Vagina (tissue), 2 donors: ENCODE measurements at regions not wholly inside any gene's neighbourhood (a gene's known extent, or its start where the extent isn't known, plus 50 kb on each side); places are given as distances from the start of the nearest gene placed in this dataset.

ENCODE experiments used
- DNase-seq, 2 donors: peaks; one replicate each; pipeline ENCODE4 v3.0.0-alpha.2; 2017; ENCODE audit errors: extremely low spot score in 2 of 2
- H3K27ac ChIP-seq: fragments of 200-600 bp; sonication (generic); one replicate; pipeline ENCODE4 v1.5.1; 2019
- H3K27me3 ChIP-seq: fragments of 200-600 bp; sonication (generic); one replicate; pipeline ENCODE4 v1.5.1; 2019
- H3K36me3 ChIP-seq, 2 donors: fragments of 200-600 bp; sonication (generic); one replicate each; pipeline ENCODE4 v1.5.1; 2017 to 2019
- H3K4me1 ChIP-seq: fragments of 200-600 bp; sonication (generic); one replicate; pipeline ENCODE4 v1.5.1; 2019
- H3K4me3 ChIP-seq, 2 donors: fragments of 200-600 bp; sonication (generic); 1 replicate in 1 of 2; 2 replicates in 1 of 2; pipeline ENCODE4 v1.5.1; 2016 to 2019
- H3K9me3 ChIP-seq: fragments of 200-600 bp; sonication (generic); one replicate; pipeline ENCODE4 v1.5.1; 2019
- CTCF ChIP-seq, 3 experiments: fragments of 450-650 bp in 2 of 3; fragments of 200-600 bp in 1 of 3; sonication (generic) in 1 of 3; IDR thresholded peaks; one replicate each; pipeline ENCODE4 v1.5.1; 2017 to 2019; ENCODE audit warnings: antibody characterized with exemption in 3 of 3, mild to moderate bottlenecking in 2 of 3, moderate library complexity in 2 of 3
- POLR2A ChIP-seq, 2 donors: fragments of 450-650 bp; IDR thresholded peaks; one replicate each; pipeline ENCODE4 v1.6.1; 2017; ENCODE audit warnings: antibody characterized with exemption in 2 of 2, mild to moderate bottlenecking in 2 of 2, moderate library complexity in 2 of 2
- POLR2AphosphoS5 ChIP-seq, 2 donors: sonication (generic); formaldehyde crosslinking; IDR thresholded peaks; one replicate each; pipeline ENCODE4 v1.9.0; 2017; ENCODE audit warnings: antibody characterized with exemption in 2 of 2, mild to moderate bottlenecking in 2 of 2, low read depth in 1 of 2; ENCODE audit not compliant: insufficient read depth in 1 of 2
- intact Hi-C: fragments of 100-400 bp; cut with DNase I; formaldehyde crosslinking; loops from one replicate; pipeline ENCODE4 v1.15.1; 2023

GRCh38 chr7:25313526-25313925 is 85.2 kb upstream of the NPVF start:
- H3K36me3 ChIP-seq: no peaks in the 10 kb centered on the region
- no peaks in the 10 kb centered on the region for H3K9me3 ChIP-seq
- no peaks in the 10 kb centered on the region for H3K4me1 ChIP-seq
- TF ChIP-seq CTCF (IDR thresholded peaks at IDR 0.05) (no peak), POLR2A (IDR thresholded peaks at IDR 0.05) (no peak), POLR2AphosphoS5 (IDR thresholded peaks at IDR 0.05; ENCODE audit: insufficient read depth in 1 of 2, low read depth in 1 of 2) (no peak)
- no peaks in the 10 kb centered on the region for H3K27me3 ChIP-seq
- no peak overlapping the region for H3K27ac ChIP-seq
- no peak overlapping the region for H3K4me3 ChIP-seq
- intact Hi-C loops: no loop called here
- DNase-seq: no peak

GRCh38 chr7:25314094-25314730 is 85.9 kb upstream of the NPVF start:
- Histone ChIP-seq H3K9me3 (no peaks in the 10 kb centered on the region), H3K27me3 (no peaks in the 10 kb centered on the region), H3K27ac (no peak overlapping the region), H3K36me3 (no peaks in the 10 kb centered on the region), H3K4me1 (no peaks in the 10 kb centered on the region), H3K4me3 (no peak overlapping the region)
- intact Hi-C loops: no loop called here
- TF ChIP-seq POLR2AphosphoS5 (IDR thresholded peaks at IDR 0.05; ENCODE audit: insufficient read depth in 1 of 2, low read depth in 1 of 2) (no peak), POLR2A (IDR thresholded peaks at IDR 0.05) (no peak), CTCF (IDR thresholded peaks at IDR 0.05) (no peak)
- DNase-seq: no peak

GRCh38 chr7:25314731-25315267 is 86.5 kb upstream of the NPVF start:
- no peaks in the 10 kb centered on the region for H3K36me3 ChIP-seq
- H3K27ac ChIP-seq: no peak overlapping the region
- H3K4me1 ChIP-seq: no peaks in the 10 kb centered on the region
- H3K9me3 ChIP-seq: no peaks in the 10 kb centered on the region
- TF ChIP-seq POLR2AphosphoS5 (IDR thresholded peaks at IDR 0.05; ENCODE audit: insufficient read depth in 1 of 2, low read depth in 1 of 2) (no peak), POLR2A (IDR thresholded peaks at IDR 0.05) (no peak), CTCF (IDR thresholded peaks at IDR 0.05) (no peak)
- H3K4me3 ChIP-seq: no peak overlapping the region
- intact Hi-C loops: no loop called here
- H3K27me3 ChIP-seq: no peaks in the 10 kb centered on the region
- no peak for DNase-seq

GRCh38 chr7:25316366-25316765 is 88.1 kb upstream of the NPVF start:
- TF ChIP-seq POLR2AphosphoS5 (IDR thresholded peaks at IDR 0.05; ENCODE audit: insufficient read depth in 1 of 2, low read depth in 1 of 2): no peak
- H3K4me1 ChIP-seq: no peaks in the 10 kb centered on the region
- H3K36me3 ChIP-seq: no peaks in the 10 kb centered on the region
- intact Hi-C loops: no loop called here
- H3K4me3 ChIP-seq: no peak overlapping the region
- no peak for DNase-seq
- H3K27ac ChIP-seq: no peak overlapping the region
- no peaks in the 10 kb centered on the region for H3K27me3 ChIP-seq
- H3K9me3 ChIP-seq: no peaks in the 10 kb centered on the region

- Histone ChIP-seq H3K27me3 (no peaks in the 10 kb centered on the region), H3K9me3 (no peaks in the 10 kb centered on the region), H3K4me1 (no peaks in the 10 kb centered on the region), H3K4me3 (no peak overlapping the region), H3K27ac (no peak overlapping the region), H3K36me3 (no peaks in the 10 kb centered on the region)
- intact Hi-C loops: no loop called here
- no peak for DNase-seq
- TF ChIP-seq POLR2A (IDR thresholded peaks at IDR 0.05) (no peak), POLR2AphosphoS5 (IDR thresholded peaks at IDR 0.05; ENCODE audit: insufficient read depth in 1 of 2, low read depth in 1 of 2) (no peak), CTCF (IDR thresholded peaks at IDR 0.05) (no peak)
These were observed 89.8 kb upstream of the NPVF start for GRCh38 chr7:25318047-25318446.
